Heart left ventricle (tissue), 13 donors: ENCODE measurements at regions not wholly inside any gene's neighbourhood (a gene's known extent, or its start where the extent isn't known, plus 50 kb on each side); places are given as distances from the start of the nearest gene placed in this dataset.

Experiments
- POLR2A ChIP-seq, 2 donors: fragments of 450-650 bp; IDR thresholded peaks; one replicate each; pipeline ENCODE4 v1.6.1; 2017; ENCODE audit warnings: antibody characterized with exemption in 2 of 2, mild to moderate bottlenecking in 2 of 2, moderate library complexity in 2 of 2
- TF ChIP-seq, protein P1 (sequence below), 12 donors: fragments of 200-600 bp; sonication (generic) in 4 of 12; IDR thresholded peaks; one replicate each; pipeline versions ENCODE4 v1.5.0 to v1.8.0; 2018 to 2022; ENCODE audit warnings: antibody characterized with exemption in 12 of 12, mild to moderate bottlenecking in 5 of 12
- donor health status: ischemic (EF 13 %, LVEDD 7.1; RV severe dilation, severe dysfunction).
- donor health status: DM: no; HTN: yes; CAD: no.
- donor health status: DM: no; HTN: no; CAD: no.
- donor health status: ischemic (EF 25% LVEDD 6.9; RV normal size, moderate dysfunction).
- donor health status: ischemic (EF 25% LVEDD 5.7; RV mildly dilated, moderate dysfunction).
- donor health status: ischemic (EF 35%, LVEDD 5.7; RV mildly dilated, moderate dysfunction).
- donor health status: nonischemic (EF 11% LVEDD 7.7; RV severe dilation, severe dysfunction).
- donor health status: DM: yes; HTN: yes; CAD: no.
- donor health status: PGD.
- donor health status: ischemic (EF 29% LVEDD 5.4; RV normal size, mild dysfunction).
- donor health status: nonischemic (EF 23%, LVEDD 6.1; RV moderate dilation, normal function).

DNA sequence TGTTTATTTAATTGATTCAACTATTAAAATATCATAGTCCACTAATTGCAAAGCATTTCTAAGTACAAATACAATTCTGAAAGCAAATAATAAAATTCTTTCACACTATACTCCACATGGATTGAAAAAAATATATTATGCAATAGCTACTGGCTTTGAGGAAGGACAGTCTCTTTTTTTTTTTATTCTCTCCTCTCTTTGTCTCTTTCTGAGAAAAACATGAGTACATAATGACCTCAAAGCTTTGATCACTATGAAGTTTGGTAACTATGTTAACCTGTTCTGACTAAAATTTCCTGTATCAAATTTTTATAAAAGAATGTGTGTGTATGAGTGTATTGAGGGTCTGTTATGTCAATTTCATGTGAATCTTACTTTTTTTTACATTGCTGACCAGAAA, 96.2 kb downstream of the RGS2 start:
- TF ChIP-seq, protein P1, sequence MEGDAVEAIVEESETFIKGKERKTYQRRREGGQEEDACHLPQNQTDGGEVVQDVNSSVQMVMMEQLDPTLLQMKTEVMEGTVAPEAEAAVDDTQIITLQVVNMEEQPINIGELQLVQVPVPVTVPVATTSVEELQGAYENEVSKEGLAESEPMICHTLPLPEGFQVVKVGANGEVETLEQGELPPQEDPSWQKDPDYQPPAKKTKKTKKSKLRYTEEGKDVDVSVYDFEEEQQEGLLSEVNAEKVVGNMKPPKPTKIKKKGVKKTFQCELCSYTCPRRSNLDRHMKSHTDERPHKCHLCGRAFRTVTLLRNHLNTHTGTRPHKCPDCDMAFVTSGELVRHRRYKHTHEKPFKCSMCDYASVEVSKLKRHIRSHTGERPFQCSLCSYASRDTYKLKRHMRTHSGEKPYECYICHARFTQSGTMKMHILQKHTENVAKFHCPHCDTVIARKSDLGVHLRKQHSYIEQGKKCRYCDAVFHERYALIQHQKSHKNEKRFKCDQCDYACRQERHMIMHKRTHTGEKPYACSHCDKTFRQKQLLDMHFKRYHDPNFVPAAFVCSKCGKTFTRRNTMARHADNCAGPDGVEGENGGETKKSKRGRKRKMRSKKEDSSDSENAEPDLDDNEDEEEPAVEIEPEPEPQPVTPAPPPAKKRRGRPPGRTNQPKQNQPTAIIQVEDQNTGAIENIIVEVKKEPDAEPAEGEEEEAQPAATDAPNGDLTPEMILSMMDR (IDR thresholded peaks at IDR 0.05): no peak
- no peak for TF ChIP-seq POLR2A (IDR thresholded peaks at IDR 0.05)
